Tibial nerve (tissue), 4 donors: ENCODE measurements at regions not wholly inside any gene's neighbourhood (a gene's known extent, or its start where the extent isn't known, plus 50 kb on each side); places are given as distances from the start of the nearest gene placed in this dataset.

Experiments used
- DNase-seq, 2 donors: peaks; one replicate each; pipeline ENCODE4 v3.0.0-alpha.2; 2019; ENCODE audit warnings: low spot score in 2 of 2
- H3K27ac ChIP-seq, 4 donors: fragments of 200-600 bp; sonication (generic) in 3 of 4; one replicate each; pipeline ENCODE4 v1.5.1; 2017 to 2019; ENCODE audit warnings: mild to moderate bottlenecking in 1 of 4
- H3K27me3 ChIP-seq, 2 donors: fragments of 200-600 bp; sonication (generic) in 1 of 2; one replicate each; pipeline versions ENCODE4 v1.5.1 to v1.6.0; 2017 to 2019
- H3K36me3 ChIP-seq, 3 donors: fragments of 200-600 bp; sonication (generic); one replicate each; pipeline ENCODE4 v1.5.1; 2018 to 2019
- H3K4me1 ChIP-seq, 4 donors: fragments of 200-600 bp; sonication (generic) in 3 of 4; one replicate each; pipeline ENCODE4 v1.5.1; 2017 to 2019
- H3K4me3 ChIP-seq, 4 donors: fragments of 200-600 bp; sonication (generic) in 3 of 4; one replicate each; pipeline ENCODE4 v1.5.1; 2017 to 2019; ENCODE audit warnings: mild to moderate bottlenecking in 1 of 4, moderate library complexity in 1 of 4
- H3K9me3 ChIP-seq, 4 donors: fragments of 200-600 bp; sonication (generic) in 3 of 4; one replicate each; pipeline ENCODE4 v1.5.1; 2017 to 2019
- EP300 ChIP-seq, 2 donors: sonication (generic); formaldehyde crosslinking; IDR thresholded peaks; one replicate each; pipeline ENCODE4 v1.6.1; 2017; ENCODE audit warnings: antibody characterized with exemption in 2 of 2, mild to moderate bottlenecking in 1 of 2
- POLR2A ChIP-seq, 2 donors: fragments of 450-650 bp; IDR thresholded peaks; one replicate each; pipeline ENCODE4 v1.6.1; 2017; ENCODE audit warnings: antibody characterized with exemption in 2 of 2, mild to moderate bottlenecking in 2 of 2, moderate library complexity in 2 of 2
- WGBS, 2 donors: methylation state at CpG; one replicate each; pipeline ENCODE4 v1.1.5; 2018; 5-methylcytosine and 5-hydroxymethylcytosine counted together
- TF ChIP-seq, protein P1 (sequence below), 5 experiments: fragments of 200-600 bp in 3 of 5; fragments of 450-650 bp in 2 of 5; sonication (generic) in 3 of 5; IDR thresholded peaks; one replicate each; pipeline ENCODE4 v1.5.1; 2016 to 2019; ENCODE audit warnings: antibody characterized with exemption in 5 of 5, mild to moderate bottlenecking in 3 of 5, moderate library complexity in 2 of 5

DNA sequence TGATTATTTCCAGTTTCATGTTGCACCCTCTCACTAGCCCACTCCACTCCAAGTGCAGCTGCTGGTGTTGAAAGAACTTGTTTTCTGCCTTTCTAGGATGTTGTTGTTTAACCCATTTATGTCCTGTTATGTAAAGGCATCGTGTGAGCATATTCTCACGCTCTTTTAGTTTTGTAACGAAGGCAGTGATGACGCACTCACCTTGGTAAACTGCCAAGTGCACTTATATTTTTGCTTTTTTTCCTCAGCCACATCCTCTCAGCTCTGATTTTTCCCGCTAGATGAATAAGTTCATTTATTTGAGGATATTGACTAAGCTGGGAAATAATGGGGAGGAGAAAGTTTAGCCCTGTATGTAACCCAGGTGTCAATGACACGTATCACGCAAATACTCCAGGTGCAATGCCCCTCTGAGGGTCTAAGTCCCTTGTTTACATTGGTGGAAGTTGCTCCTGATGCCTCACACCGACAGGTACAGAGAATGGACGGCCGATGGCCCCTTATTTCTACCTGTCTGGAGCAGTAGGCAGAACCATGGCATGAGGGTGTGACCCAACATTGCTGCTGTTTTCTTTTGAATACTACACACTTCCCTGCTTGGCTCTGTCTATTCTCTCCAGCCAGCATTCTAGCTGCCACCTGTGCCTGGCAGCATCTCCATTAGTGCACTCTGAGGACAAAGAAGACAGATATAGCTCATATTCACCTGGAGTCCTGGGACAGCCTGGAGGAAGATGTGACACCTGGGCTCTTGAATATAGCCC, 132.7 kb upstream of the SLC24A3 start:
- DNase-seq = no peak
- no peaks in the 10 kb centered on the region for H3K27me3 ChIP-seq
- TF ChIP-seq POLR2A (IDR thresholded peaks at IDR 0.05) (no peak), EP300 (IDR thresholded peaks at IDR 0.05) (no peak)
- TF ChIP-seq, protein P1, sequence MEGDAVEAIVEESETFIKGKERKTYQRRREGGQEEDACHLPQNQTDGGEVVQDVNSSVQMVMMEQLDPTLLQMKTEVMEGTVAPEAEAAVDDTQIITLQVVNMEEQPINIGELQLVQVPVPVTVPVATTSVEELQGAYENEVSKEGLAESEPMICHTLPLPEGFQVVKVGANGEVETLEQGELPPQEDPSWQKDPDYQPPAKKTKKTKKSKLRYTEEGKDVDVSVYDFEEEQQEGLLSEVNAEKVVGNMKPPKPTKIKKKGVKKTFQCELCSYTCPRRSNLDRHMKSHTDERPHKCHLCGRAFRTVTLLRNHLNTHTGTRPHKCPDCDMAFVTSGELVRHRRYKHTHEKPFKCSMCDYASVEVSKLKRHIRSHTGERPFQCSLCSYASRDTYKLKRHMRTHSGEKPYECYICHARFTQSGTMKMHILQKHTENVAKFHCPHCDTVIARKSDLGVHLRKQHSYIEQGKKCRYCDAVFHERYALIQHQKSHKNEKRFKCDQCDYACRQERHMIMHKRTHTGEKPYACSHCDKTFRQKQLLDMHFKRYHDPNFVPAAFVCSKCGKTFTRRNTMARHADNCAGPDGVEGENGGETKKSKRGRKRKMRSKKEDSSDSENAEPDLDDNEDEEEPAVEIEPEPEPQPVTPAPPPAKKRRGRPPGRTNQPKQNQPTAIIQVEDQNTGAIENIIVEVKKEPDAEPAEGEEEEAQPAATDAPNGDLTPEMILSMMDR (IDR thresholded peaks at IDR 0.05) = no peak
- no peaks in the 10 kb centered on the region for H3K36me3 ChIP-seq
- no peaks in the 10 kb centered on the region for H3K4me1 ChIP-seq
- H3K27ac ChIP-seq = no peak overlapping the region
- 52 to 67% methylated on average over 9 to 10 of the region's 10 CpGs for WGBS, 2 donors
- no peak overlapping the region for H3K4me3 ChIP-seq
- no peaks in the 10 kb centered on the region for H3K9me3 ChIP-seq

DNA sequence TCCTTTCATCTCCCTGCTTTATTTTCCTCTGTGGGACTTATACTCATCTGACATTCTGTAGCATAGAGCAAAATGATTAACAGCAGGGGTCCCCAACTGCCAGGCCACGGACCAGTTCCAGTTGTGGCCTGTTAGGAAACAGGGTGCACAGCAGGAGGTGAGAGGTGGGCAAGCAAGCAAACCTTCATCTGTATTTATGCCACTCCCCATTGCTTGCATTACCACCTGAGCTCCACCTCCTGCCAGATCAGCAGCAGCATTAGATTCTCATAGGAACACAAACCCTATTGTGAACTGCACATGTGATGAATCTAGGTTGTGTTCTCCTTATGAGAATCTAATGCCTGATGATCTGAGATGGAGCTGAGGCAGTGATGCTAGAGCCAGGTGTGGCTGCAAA, 130.5 kb upstream of the SLC24A3 start:
- Histone ChIP-seq H3K4me1 (no peaks in the 10 kb centered on the region), H3K4me3 (no peak overlapping the region), H3K36me3 (no peaks in the 10 kb centered on the region), H3K27me3 (no peaks in the 10 kb centered on the region), H3K27ac (no peak overlapping the region), H3K9me3 (no peaks in the 10 kb centered on the region)
- TF ChIP-seq, protein P1 (IDR thresholded peaks at IDR 0.05) = no peak
- no peak for TF ChIP-seq POLR2A (IDR thresholded peaks at IDR 0.05)
- DNase-seq = no peak
- 68 to 76% methylated on average over 1 of the region's 1 CpG for WGBS, 2 donors

DNA sequence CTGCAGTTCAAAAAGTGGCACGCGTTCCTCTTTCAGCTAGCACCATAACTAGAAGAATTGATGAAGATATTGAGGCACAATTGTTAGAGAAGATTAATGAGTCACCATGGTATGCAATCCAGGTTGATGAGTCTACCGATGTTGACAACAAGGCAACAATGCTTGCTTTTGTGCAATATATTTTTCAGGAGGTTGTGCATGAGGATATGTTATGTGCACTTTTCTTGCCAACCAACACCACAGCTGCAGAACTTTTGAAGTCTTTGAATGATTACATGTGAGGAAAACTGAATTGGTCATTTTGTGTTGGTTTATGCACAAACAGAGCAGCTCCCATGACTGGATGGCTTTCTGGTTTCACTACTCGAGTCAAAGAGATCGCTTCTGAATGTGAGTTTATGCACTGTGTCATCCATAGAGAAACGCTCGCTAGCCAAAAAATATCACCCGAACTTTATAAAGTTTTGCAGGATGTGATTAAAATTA, 129.3 kb upstream of the SLC24A3 start:
- Histone ChIP-seq H3K4me1 (no peaks in the 10 kb centered on the region), H3K36me3 (no peaks in the 10 kb centered on the region), H3K27me3 (no peaks in the 10 kb centered on the region), H3K4me3 (no peak overlapping the region), H3K9me3 (no peaks in the 10 kb centered on the region), H3K27ac (no peak overlapping the region)
- WGBS, 2 donors = 72 to 74% methylated on average over 8 of the region's 8 CpGs
- DNase-seq = no peak
- TF ChIP-seq POLR2A (IDR thresholded peaks at IDR 0.05) (no peak), EP300 (IDR thresholded peaks at IDR 0.05) (no peak)
- TF ChIP-seq, protein P1 (IDR thresholded peaks at IDR 0.05) = no peak

DNA sequence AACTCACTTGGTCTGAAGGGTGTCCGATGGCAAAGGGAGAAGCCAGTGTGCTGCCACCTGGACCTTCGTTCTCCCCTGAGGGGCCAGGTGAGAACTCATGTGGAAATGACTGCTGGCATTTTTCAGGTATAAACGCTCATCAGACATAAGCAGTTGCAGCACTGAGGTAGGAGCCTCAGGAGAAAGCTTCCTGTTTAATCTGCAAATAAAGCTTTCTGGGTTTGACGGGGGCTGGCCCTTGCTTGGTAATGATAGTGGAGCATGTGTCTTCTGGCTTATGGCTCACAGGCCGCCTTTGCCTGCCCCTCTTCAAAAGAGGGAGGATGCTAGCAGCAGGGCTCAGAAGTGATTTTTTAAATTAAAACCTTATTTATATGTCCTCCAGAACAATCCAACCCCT, 122.1 kb upstream of the SLC24A3 start:
- Histone ChIP-seq H3K4me1 (no peaks in the 10 kb centered on the region), H3K27me3 (no peaks in the 10 kb centered on the region), H3K27ac (no peak overlapping the region), H3K9me3 (no peaks in the 10 kb centered on the region), H3K4me3 (no peak overlapping the region), H3K36me3 (no peaks in the 10 kb centered on the region)
- no peak for DNase-seq
- TF ChIP-seq, protein P1 (IDR thresholded peaks at IDR 0.05) = no peak
- TF ChIP-seq POLR2A (IDR thresholded peaks at IDR 0.05) = no peak
- TF ChIP-seq EP300 (IDR thresholded peaks at IDR 0.05) = no peak
- WGBS, 2 donors = 60 to 75% methylated on average over 5 of the region's 5 CpGs

DNA sequence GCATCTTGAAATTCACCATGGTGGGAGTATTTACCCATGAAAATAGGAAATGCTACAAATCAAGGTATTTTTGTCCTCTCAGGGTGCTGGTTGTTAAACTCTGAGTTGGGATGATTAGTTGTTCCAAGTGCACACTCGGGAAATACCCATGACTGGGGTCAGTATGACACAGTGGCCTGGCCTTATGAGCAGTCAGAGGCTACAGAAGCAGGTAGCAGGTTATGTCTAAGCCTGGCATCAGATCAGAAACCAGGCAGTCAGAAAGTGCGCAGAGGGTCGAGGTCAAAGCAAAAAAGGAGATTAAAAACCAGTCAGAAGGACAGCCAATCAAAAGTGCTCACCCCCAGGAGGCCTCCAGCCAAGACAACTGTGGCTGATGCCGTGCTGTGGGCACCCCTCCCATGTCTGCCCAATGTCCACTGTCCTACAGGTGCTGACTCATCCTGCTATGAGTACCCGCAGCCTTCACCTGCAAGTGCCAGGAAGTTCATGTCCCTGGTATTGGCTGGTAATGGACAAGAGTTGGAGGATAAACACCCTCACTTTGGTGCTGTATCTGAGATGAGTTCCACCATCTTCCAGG, 117.4 kb upstream of the SLC24A3 start:
- Histone ChIP-seq H3K4me1 (no peaks in the 10 kb centered on the region), H3K27ac (no peak overlapping the region), H3K36me3 (no peaks in the 10 kb centered on the region), H3K27me3 (no peaks in the 10 kb centered on the region), H3K9me3 (no peaks in the 10 kb centered on the region), H3K4me3 (no peak overlapping the region)
- no peak for DNase-seq
- TF ChIP-seq EP300 (IDR thresholded peaks at IDR 0.05) = no peak
- no peak for TF ChIP-seq POLR2A (IDR thresholded peaks at IDR 0.05)
- TF ChIP-seq, protein P1 (IDR thresholded peaks at IDR 0.05) = no peak
- 81 to 82% methylated on average over 5 of the region's 5 CpGs for WGBS, 2 donors
